ENCODE measurements at regions not wholly inside any gene's neighbourhood (a gene's known extent, or its start where the extent isn't known, plus 50 kb on each side); places are given as distances from the start of the nearest gene placed in this dataset.

GRCh38 chr5:3060283-3060682, 308.8 kb upstream of the IRX2 start:
- TF ChIP-seq, protein P1, sequence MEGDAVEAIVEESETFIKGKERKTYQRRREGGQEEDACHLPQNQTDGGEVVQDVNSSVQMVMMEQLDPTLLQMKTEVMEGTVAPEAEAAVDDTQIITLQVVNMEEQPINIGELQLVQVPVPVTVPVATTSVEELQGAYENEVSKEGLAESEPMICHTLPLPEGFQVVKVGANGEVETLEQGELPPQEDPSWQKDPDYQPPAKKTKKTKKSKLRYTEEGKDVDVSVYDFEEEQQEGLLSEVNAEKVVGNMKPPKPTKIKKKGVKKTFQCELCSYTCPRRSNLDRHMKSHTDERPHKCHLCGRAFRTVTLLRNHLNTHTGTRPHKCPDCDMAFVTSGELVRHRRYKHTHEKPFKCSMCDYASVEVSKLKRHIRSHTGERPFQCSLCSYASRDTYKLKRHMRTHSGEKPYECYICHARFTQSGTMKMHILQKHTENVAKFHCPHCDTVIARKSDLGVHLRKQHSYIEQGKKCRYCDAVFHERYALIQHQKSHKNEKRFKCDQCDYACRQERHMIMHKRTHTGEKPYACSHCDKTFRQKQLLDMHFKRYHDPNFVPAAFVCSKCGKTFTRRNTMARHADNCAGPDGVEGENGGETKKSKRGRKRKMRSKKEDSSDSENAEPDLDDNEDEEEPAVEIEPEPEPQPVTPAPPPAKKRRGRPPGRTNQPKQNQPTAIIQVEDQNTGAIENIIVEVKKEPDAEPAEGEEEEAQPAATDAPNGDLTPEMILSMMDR (conservative IDR thresholded peaks at IDR 0.05; ENCODE audit: low read length): no peak
- TF ChIP-seq EZH2phosphoT487 (IDR thresholded peaks at IDR 0.05; ENCODE audit: borderline replicate concordance): no peak

All from Loucy (cell line).